Ascending aorta (tissue), 2 donors: ENCODE measurements at regions not wholly inside any gene's neighbourhood (a gene's known extent, or its start where the extent isn't known, plus 50 kb on each side); places are given as distances from the start of the nearest gene placed in this dataset.
"Not testable (repeated sequence)": the region's sequence is repeated elsewhere in the genome, so short reads cannot be mapped to it uniquely, and the experiment has no call there.

Source experiments
- DNase-seq, 2 donors: peaks; one replicate each; pipeline ENCODE4 v3.0.0-alpha.2; 2019; ENCODE audit warnings: low spot score in 2 of 2
- H3K27ac ChIP-seq, 2 donors: fragments of 200-600 bp; sonication (generic); one replicate each; pipeline ENCODE4 v1.5.1; 2016 to 2017; ENCODE audit warnings: mild to moderate bottlenecking in 1 of 2
- H3K27me3 ChIP-seq: fragments of 200-600 bp; sonication (generic); one replicate; pipeline ENCODE4 v1.5.1; 2017
- H3K36me3 ChIP-seq, 2 donors: fragments of 200-600 bp; sonication (generic); one replicate each; pipeline ENCODE4 v1.5.1; 2016
- H3K4me1 ChIP-seq, 2 donors: fragments of 200-600 bp; sonication (generic); one replicate each; pipeline ENCODE4 v1.5.1; 2016 to 2017; ENCODE audit warnings: mild to moderate bottlenecking in 1 of 2
- H3K4me3 ChIP-seq, 2 donors: fragments of 200-600 bp; sonication (generic); one replicate each; pipeline ENCODE4 v1.5.1; 2016 to 2017; ENCODE audit warnings: mild to moderate bottlenecking in 1 of 2
- H3K9me3 ChIP-seq, 2 donors: fragments of 200-600 bp; sonication (generic); one replicate each; pipeline ENCODE4 v1.5.1; 2016
- CTCF ChIP-seq, 3 experiments: fragments of 200-600 bp in 2 of 3; fragments of 450-650 bp in 1 of 3; sonication (generic) in 2 of 3; IDR thresholded peaks; one replicate each; pipeline ENCODE4 v1.5.1; 2016 to 2019; ENCODE audit warnings: antibody characterized with exemption in 3 of 3, mild to moderate bottlenecking in 1 of 3, moderate library complexity in 1 of 3
- intact Hi-C: fragments of 100-400 bp; cut with DNase I; formaldehyde crosslinking; loops from one replicate; pipeline ENCODE4 v1.15.1; 2023

GRCh38 chr13:97884707-97885468 is 68.6 kb upstream of the IPO5 start:
- no peak for DNase-seq
- no peaks in the 10 kb centered on the region for H3K27me3 ChIP-seq
- intact Hi-C loops: no loop called here
- TF ChIP-seq CTCF (IDR thresholded peaks at IDR 0.05): no peak
- no peaks in the 10 kb centered on the region for H3K9me3 ChIP-seq
- H3K27ac ChIP-seq: no peak overlapping the region
- H3K4me1 ChIP-seq: no peaks in the 10 kb centered on the region
- H3K4me3 ChIP-seq: no peak overlapping the region
- no peaks in the 10 kb centered on the region for H3K36me3 ChIP-seq

- H3K27ac ChIP-seq: no peak overlapping the region
- no peaks in the 10 kb centered on the region for H3K36me3 ChIP-seq
- H3K9me3 ChIP-seq: no peaks in the 10 kb centered on the region
- no peak overlapping the region for H3K4me3 ChIP-seq
- H3K4me1 ChIP-seq: no peaks in the 10 kb centered on the region
- DNase-seq: no peak
- no peaks in the 10 kb centered on the region for H3K27me3 ChIP-seq
- intact Hi-C loops: no loop called here
- TF ChIP-seq CTCF (IDR thresholded peaks at IDR 0.05): no peak
Observed at GRCh38 chr13:97885641-97886040, 67.8 kb upstream of the IPO5 start.

GRCh38 chr13:97889803-97890202 is 63.7 kb upstream of the IPO5 start:
- intact Hi-C loops: no loop called here
- Histone ChIP-seq H3K4me1 (no peaks in the 10 kb centered on the region), H3K4me3 (no peak overlapping the region), H3K27ac (no peak overlapping the region), H3K9me3 (no peaks in the 10 kb centered on the region), H3K27me3 (no peaks in the 10 kb centered on the region), H3K36me3 (no peaks in the 10 kb centered on the region)
- TF ChIP-seq CTCF (IDR thresholded peaks at IDR 0.05): no peak
- no peak for DNase-seq

- Histone ChIP-seq H3K9me3 (no peaks in the 10 kb centered on the region), H3K27me3 (no peaks in the 10 kb centered on the region), H3K36me3 (no peaks in the 10 kb centered on the region), H3K27ac (no peak overlapping the region), H3K4me1 (no peaks in the 10 kb centered on the region), H3K4me3 (no peak overlapping the region)
- no peak for DNase-seq
- intact Hi-C loops: no loop called here
- no peak for TF ChIP-seq CTCF (IDR thresholded peaks at IDR 0.05)
Observed at GRCh38 chr13:97890573-97890972, 62.9 kb upstream of the IPO5 start.

GRCh38 chr13:97891964-97892363 is 61.5 kb upstream of the IPO5 start:
- intact Hi-C loops, H3K27ac ChIP-seq, H3K27me3 ChIP-seq, H3K4me1 ChIP-seq, DNase-seq, H3K9me3 ChIP-seq, H3K4me3 ChIP-seq, H3K36me3 ChIP-seq: not testable (repeated sequence)

GRCh38 chr13:97892717-97893116 is 60.8 kb upstream of the IPO5 start:
- TF ChIP-seq CTCF (IDR thresholded peaks at IDR 0.05): no peak
- Histone ChIP-seq H3K4me1 (no peaks in the 10 kb centered on the region), H3K27ac (no peak overlapping the region), H3K36me3 (no peaks in the 10 kb centered on the region), H3K4me3 (no peak overlapping the region), H3K27me3 (no peaks in the 10 kb centered on the region), H3K9me3 (no peaks in the 10 kb centered on the region)
- intact Hi-C loops: no loop called here
- no peak for DNase-seq
